Stimulated activated CD4-positive, alpha-beta T cell treated with anti-CD3 and anti-CD28 coated beads, TNF-alpha, amount 100 ng/mL, for 1 hour (primary cell): ENCODE measurements at regions not wholly inside any gene's neighbourhood (a gene's known extent, or its start where the extent isn't known, plus 50 kb on each side); places are given as distances from the start of the nearest gene placed in this dataset.

Experiments
- DNase-seq, 3 donors: peaks; one replicate each; pipeline ENCODE4 v3.0.0-alpha.2; 2020; ENCODE audit warnings: low read depth in 3 of 3, low spot score in 1 of 3

DNA sequence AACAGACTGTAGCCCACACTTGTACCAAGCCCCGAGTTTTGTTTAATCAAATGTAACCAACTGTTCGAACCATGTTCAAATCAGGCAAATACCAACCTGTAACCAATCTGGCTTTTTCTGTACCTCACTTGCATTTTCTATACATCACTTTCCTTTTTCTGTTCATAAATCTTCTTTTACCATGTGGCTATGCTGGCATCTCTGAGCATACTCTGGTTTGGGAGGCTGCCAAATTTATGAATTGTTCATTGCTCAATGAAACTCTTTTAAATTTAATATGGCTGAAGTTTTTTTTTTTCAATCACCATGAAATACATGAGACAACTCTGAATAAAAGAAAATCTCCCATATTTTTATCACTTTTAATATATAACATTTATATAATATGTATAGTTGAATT, 256.1 kb downstream of the SLITRK6 start:
- no peak for DNase-seq

DNA sequence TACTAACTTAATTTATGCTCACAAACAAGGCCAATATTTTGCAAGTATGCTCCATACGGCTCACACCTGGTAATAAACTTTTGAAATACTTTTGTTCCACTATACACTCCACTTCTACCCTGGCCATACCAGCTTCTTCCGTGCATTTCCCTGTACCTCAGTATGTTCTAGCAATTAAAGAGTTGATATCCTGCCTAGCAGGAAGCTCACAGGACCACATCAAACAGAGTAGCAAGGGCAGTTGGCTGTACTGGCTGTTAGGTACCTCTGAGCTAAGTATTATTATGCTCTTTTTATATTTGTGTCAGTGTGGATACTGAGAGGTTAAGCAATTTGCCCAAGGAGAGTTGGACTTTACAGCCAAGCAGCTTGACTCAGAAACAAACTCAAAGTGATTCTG, 257.7 kb downstream of the SLITRK6 start:
- DNase-seq = no peak

- no peak for DNase-seq
Measured at GRCh38 chr13:85538957-85539356, 260.3 kb downstream of the SLITRK6 start.

GRCh38 chr13:85537601-85538000, 261.6 kb downstream of the SLITRK6 start:
- no peak for DNase-seq

GRCh38 chr13:85536706-85537105, 262.5 kb downstream of the SLITRK6 start:
- no peak for DNase-seq

DNA sequence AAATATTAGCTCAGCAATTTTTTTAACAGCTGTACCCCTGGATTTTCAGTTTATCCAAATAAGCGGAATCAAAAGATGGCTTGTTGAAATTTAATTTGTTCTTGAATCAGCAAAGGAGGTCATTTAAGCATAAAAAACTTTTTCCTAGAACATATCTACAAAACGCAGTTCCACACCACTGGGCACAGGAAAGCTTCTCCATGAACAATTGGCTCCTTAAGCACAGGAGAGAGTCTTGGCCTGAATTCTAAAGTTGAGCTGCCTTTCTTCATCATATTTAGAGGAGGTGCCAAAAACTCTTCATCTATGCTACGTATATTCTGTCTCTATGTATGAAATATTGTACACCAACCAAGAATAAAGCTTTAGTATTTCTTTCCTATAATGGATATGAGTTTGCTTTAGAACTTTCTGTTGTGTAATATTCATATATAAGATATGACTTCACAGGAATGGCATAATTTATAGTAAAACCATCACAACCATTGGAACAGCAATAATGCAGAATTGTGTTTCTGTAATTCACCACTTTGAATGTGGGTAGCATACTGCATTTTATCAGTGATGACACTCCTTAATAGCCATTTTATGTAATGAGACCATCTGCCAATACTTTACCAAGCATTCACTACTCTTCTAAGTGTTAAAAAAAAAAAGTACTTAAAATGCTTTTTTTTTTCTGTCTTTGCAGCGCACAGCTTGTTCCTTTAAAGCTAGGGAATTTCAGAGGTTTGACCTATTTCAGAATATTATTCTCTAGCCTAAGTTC, 263.7 kb downstream of the SLITRK6 start:
- DNase-seq = no peak

DNA sequence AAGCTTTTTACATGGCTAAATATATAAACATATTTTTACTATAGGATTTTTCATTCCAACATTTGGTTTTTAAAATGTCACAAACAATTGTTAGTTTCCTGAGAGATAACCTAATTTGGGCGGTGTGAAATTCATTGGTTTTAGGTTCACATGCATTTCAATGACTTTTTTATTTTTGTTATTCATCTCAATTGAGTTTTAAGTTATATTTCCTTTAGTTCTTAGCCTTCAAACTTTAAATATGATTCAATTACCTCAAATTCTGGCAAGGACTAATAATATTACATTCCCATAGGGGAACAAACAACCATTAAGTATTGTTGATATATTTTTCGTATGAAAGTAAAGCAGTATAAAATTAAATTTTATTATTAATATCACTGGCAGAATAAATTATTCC, 265.3 kb downstream of the SLITRK6 start:
- DNase-seq = no peak

- DNase-seq = no peak
Measured at GRCh38 chr13:85529218-85529594, 270.0 kb downstream of the SLITRK6 start.

DNA sequence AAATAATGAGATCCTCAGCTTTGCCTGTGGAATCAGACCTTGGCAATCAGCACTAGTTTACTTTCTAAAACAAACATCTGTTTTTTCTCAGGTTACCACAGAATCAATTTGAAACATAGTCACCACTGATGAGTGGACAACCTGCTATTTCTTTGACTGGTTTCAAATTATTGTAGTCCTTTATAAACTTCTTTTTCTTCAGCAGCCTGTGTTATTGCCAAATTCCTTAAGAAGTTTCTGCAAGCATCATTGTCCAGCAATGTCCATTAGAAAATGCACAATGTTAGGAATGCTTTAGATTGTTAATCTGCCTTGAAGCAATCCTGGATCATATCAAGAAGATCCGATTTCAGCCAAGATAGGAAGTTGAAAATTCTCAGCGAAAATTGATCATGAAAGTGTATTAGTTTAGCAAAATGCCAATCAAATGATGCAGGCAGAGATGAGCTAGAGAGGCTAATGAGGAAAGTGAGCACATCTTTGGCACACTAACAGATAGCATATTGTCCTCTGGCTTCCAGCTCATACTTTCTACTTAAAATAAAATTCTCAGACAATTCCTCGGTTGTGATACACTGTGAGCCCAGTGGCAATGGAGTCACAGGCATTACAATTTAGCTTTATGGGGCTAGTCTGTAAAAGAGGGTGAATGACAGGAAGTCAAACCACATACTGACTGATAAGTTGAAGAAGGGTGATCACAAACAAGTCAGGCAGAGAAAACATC, 270.6 kb downstream of the SLITRK6 start:
- no peak for DNase-seq

DNA sequence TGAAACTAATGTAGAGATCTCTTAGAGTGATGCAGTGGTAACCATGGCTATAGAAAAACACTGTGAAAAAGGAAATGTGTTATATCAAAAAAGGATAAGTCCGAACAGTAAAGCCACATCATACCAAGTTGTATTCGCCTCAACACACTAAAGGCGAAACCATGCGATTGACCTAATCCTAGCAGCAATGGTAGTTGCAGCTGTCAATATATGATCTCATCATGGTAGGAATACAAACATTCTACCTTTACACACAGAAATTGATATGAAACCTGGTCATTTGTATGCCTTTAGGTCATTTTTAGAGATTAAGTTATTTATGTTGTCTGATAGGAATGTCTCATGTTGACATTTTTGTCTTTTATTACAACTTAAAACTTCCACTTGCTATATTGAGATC, 271.9 kb downstream of the SLITRK6 start:
- DNase-seq = no peak

GRCh38 chr13:85525411-85525810, 273.8 kb downstream of the SLITRK6 start:
- DNase-seq = no peak

GRCh38 chr13:85521657-85522056, 277.6 kb downstream of the SLITRK6 start:
- no peak for DNase-seq

DNA sequence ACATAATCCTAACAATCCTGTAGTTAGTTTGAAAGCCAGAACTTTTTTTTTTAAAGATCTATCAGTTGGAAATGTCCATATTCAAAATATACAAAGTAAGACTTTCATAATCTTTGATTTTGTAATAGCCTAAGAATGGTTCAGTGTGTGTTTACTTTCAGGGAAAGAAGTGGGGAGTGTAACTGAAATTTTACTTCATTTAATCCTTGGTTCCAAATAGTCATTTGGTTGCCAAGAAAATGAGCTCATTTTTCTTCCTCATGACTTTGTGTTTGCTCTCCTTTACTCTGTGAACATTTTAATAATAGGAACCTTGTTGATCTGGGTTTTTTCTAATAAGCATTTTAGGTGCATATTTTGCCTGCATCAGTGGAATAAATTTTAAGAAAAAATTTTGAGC, 278.8 kb downstream of the SLITRK6 start:
- no peak for DNase-seq

- DNase-seq = no peak
Measured at GRCh38 chr13:85519363-85519762, 279.9 kb downstream of the SLITRK6 start.

DNA sequence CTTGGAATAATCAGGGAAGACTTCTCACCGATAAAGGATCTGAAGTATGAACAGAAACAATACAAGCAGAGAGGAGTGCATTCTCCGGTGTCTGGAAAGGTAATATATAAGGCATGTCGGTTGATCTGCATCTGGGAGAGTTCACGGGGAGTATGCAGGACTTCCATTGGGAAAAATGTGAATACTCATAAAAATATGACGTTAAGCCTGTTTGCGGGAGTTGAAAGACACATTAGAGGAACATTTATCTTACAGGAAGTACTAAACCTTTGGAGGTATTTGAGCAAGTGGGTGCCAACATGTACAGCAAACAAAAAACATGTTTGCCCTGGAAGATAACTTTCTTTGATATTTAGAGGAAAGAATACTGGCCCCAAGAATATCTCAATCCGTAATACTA, 286.8 kb downstream of the SLITRK6 start:
- no peak for DNase-seq

DNA sequence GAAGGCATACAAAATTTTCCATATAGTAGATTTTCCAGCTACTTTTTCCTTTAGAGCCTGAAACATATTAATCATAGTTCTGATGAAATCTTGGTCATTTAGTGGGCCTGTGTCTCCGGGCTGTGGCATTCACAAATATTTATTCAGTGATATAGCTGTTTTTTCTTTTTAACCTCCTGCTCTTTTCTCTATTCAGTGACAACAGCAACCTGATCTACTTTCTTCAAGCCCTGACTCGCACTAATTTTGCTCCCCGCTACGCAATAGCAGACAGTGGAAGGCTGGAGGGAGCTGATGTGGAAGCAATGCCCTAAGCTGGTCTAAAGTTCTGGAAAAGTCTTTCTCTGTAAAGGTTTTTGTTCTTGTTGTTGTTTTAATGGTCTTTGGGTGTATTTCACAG, 289.7 kb downstream of the SLITRK6 start:
- DNase-seq = no peak

GRCh38 chr13:85508683-85509329, 290.4 kb downstream of the SLITRK6 start:
- no peak for DNase-seq

GRCh38 chr13:85503797-85504196, 295.4 kb downstream of the SLITRK6 start:
- no peak for DNase-seq

GRCh38 chr13:85501616-85502015, 297.6 kb downstream of the SLITRK6 start:
- DNase-seq = no peak

DNA sequence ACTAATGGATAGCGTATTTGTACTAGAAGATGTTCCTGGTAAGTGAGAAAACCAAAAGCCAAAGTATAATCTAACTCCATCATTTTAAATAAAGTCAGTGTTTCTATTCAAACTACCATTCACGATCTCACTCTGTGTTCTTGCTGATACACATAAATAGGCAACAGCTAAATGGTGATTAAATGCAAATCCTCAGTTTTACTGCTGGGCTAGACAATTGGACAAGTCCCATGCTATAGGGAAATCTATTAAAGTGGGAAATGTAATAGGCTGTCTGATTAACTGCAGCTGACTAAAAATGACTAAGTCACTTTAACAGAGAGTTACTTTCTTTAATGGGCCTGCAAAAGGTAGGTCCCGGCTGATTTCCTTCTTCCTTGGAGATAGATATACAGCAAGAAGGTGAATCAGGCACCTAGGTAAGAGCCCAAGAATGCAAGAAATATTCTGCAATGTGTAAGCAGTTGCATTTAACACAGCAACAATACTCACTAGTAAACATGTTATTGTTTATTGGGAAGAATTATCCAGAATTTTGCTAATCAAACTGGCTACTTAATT, 298.4 kb downstream of the SLITRK6 start:
- no peak for DNase-seq

GRCh38 chr13:85498774-85499173, 300.4 kb downstream of the SLITRK6 start:
- DNase-seq = no peak

DNA sequence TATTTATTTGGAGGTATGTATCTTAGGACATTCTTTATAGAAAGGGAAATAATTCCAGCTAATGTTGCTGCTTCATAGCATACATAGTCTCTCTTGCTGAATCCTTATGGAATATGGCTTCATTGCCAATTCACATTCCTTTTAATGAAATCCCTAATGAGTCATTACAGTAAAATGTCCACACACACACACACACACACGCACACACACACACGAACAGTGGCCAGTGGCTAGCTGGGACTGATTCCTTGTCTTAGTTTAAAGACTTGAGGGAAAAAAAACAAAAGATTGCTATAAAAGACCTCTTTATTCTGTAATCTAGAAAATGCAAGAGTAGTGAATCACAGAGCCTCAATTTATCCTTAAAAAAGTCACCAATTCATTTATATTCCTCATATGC, 301.6 kb downstream of the SLITRK6 start:
- DNase-seq = no peak
